ENCODE measurements at regions not wholly inside any gene's neighbourhood (a gene's known extent, or its start where the extent isn't known, plus 50 kb on each side); places are given as distances from the start of the nearest gene placed in this dataset.
"Not testable (repeated sequence)": the region's sequence is repeated elsewhere in the genome, so short reads cannot be mapped to it uniquely, and the experiment has no call there.

- DNase-seq (ENCODE audit: insufficient read length, low spot score): no peak
- FAIRE-seq: no peak
These were observed 888.8 kb downstream of the CDH18 start for GRCh38 chr5:19099195-19099594.

DNA sequence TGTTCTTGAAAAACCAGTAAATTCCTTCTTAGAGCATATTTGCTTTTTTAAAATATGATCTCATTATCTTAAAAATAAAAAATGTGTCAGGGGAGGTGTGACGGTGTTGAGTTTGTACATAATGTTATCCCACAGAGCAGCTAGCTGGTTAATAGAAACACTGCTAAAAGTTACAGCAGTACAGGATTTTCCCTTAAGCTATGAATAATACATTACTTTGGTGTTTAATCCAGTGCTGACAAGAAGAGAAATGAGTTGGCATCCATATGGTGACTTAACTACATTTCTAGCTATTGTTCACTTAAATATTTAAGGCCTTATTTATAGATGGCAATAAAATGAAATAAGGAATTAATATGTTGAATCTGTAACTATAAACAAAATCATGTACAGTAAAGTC is 883.1 kb downstream of the CDH18 start:
- DNase-seq (ENCODE audit: insufficient read length, low spot score): no peak
- no peak for FAIRE-seq

- FAIRE-seq: no peak
- no peak for DNase-seq (ENCODE audit: insufficient read length, low spot score)
These were observed 865.1 kb downstream of the CDH18 start for GRCh38 chr5:19122923-19123322.

GRCh38 chr5:19125956-19126713 is 861.9 kb downstream of the CDH18 start:
- no peak for DNase-seq (ENCODE audit: insufficient read length, low spot score)
- FAIRE-seq: no peak

DNA sequence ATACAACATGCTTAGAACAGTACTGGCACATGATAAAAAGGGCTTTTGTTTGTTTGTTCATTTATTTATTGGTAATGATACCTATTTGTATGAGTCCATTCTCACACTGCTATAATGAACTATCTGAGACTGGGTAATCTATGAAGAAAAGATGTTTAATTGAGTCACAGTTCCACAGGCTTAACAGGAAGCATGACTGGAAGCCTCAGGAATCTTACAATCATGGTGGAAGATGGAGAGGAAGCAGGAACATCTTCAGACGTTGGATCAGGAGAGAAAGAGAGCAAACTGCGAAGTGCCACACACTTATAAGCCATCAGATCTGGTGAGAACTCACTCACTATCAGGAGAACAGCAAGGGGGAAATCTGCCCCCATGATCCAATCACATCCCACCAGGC is 847.7 kb downstream of the CDH18 start:
- DNase-seq (ENCODE audit: insufficient read length, low spot score) (no peak), FAIRE-seq (no peak)

GRCh38 chr5:19141937-19142524 is 846.0 kb downstream of the CDH18 start:
- not testable (repeated sequence) for FAIRE-seq; DNase-seq (ENCODE audit: insufficient read length, low spot score)

GRCh38 chr5:19142713-19143414 is 845.1 kb downstream of the CDH18 start:
- not testable (repeated sequence) for FAIRE-seq; DNase-seq (ENCODE audit: insufficient read length, low spot score)

- no peak for FAIRE-seq
These were observed 844.1 kb downstream of the CDH18 start for GRCh38 chr5:19143935-19144334.

DNA sequence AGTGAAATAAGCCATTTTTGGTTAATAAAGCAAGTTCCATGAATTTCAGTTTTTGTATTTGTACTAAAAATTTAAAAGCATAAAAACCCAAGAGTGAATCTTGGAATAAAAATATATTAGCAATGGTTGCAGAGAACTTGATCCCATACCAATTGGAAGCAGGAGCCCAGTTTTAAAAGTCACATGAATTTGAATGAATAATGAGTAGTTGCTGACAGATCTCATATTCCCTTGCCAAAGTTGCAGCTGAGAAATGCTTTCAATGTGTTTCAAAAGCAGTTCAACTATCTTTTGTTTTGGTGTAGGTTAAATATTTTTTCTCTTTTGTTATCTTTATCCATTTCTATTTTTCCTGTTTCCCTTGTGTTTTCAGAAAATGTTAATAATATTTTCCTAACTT is 818.6 kb downstream of the CDH18 start:
- no peak for DNase-seq (ENCODE audit: insufficient read length, low spot score)
- FAIRE-seq: no peak

More at GRCh38 chr5:19143935-19144334, 844.1 kb downstream of the CDH18 start:
- DNase-seq (ENCODE audit: insufficient read length, low spot score): no peak

DNA sequence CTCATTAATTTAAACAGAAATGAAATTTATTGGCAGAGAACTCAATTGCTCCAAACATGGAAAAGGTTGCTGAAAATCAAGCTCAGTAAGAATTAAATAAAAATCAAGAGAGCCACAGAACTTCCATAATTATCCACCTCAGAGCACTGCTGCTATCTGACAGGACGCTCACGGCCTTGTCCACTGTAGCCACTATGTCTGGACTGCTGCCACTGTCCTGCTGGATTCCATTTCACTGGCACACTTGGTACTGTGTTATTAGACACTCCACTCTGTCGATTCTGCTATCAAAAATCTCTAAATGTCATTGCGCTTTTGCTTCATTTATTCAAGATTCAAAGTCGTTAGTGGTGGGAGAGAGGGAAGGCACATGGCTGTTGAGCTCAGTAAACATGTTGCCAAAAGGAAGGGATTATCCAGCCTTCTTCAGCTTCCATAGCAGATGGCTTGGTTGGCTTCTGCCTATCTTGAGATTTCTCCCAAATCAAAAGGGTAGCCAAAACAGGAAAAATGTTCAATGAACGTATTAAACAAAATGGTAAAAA is 815.0 kb downstream of the CDH18 start:
- DNase-seq (ENCODE audit: insufficient read length, low spot score): no peak
- FAIRE-seq: no peak

- FAIRE-seq: no peak
- no peak for DNase-seq (ENCODE audit: insufficient read length, low spot score)
These were observed 812.0 kb downstream of the CDH18 start for GRCh38 chr5:19175776-19176570.

DNA sequence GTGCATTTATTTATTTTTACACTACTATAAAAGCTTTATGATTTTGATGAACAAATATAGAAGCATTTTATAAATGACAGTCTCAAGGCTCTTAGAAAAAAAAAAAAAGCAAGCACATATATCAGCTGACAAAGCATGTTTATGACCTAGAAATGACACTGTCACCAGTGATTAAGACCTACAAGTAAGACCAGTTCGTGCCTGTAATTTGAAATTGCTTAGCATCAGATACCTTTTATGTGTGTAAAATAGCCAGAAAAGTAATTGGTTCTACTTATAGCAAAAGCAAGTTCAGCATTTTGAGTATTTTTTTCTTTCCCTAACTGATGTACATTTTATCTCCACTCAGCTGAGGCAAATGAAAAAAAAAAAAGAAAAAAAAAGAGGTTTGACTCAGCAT is 808.4 kb downstream of the CDH18 start:
- DNase-seq (ENCODE audit: insufficient read length, low spot score) (no peak), FAIRE-seq (no peak)

GRCh38 chr5:19189176-19189575 is 798.8 kb downstream of the CDH18 start:
- no peak for DNase-seq (ENCODE audit: insufficient read length, low spot score)
- no peak for FAIRE-seq

- no peak for FAIRE-seq
- DNase-seq (ENCODE audit: insufficient read length, low spot score): no peak
These were observed 794.4 kb downstream of the CDH18 start for GRCh38 chr5:19193631-19194030.

GRCh38 chr5:19196631-19197030 is 791.4 kb downstream of the CDH18 start:
- no peak for DNase-seq (ENCODE audit: insufficient read length, low spot score)
- FAIRE-seq: no peak

DNA sequence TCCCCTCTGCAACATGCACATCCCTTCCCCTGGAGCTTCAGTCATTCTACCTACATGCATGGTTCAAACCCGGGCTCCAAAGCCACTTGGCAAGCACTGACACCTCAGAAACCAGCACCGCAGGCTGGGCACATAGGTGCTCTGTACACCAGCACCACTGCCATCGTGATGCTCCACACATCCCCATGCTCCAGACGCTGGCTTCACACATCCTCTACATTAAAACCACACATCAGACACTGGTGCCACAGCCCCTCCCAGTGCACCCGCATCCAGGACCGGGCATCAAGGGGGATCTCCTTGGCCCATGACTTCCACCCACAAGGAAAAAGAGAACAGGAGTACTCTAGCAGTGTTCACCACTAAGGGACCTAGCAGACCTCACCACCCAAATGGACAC is 787.7 kb downstream of the CDH18 start:
- DNase-seq (ENCODE audit: insufficient read length, low spot score) (no peak), FAIRE-seq (peak; percentile 44)

DNA sequence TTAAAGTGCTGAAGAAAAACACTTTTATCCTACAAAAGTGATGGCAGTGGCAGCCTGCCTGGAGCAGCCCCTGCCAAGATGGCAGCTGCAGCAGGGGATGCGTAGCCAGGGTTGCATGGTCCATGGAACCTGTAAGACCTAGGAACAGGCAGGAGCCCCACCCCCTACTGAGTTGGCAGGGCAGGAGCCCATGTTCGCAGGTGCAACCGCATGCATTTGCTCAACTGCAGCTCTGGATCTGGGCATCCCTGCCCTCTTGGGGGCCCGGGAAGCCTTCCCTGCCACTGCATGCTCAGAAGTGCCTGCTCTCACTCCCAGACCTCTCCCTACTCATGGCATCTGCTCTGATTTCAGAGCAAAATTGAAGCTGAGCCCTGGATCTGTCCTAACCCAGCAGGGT is 779.6 kb downstream of the CDH18 start:
- DNase-seq (ENCODE audit: insufficient read length, low spot score): no peak
- FAIRE-seq: no peak

- no peak for DNase-seq (ENCODE audit: insufficient read length, low spot score)
- no peak for FAIRE-seq
These were observed 777.1 kb downstream of the CDH18 start for GRCh38 chr5:19210886-19211285.

DNA sequence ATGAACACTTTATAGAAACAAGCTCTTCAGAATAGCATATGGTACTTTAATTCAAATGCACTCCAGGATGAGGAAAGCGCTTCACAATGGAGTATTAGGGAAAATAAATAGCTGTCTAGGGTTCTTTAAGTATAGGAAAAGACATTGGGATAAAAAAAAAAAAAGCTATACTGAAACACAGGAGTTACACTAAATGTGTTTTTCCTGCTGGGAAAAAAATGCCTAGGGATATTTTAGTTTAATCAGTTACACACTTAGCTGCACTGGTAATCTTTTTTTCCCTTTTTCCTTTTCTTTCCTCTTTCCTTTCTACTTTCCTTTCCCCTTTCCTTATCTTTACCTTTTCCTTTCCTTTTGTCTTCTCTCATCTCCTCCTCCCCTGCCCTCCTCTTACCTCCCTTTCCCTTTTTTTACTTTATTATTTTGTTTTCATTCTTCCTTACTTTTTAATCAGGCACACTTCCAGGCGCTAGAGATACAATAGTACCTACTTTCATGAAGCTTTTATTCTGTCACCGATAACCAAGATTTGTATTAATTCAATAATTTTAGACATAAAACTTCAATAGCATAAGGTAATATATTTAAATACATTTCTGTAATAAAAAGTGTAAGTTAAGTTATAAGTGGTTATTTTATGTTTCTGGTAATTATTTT is 758.7 kb downstream of the CDH18 start:
- DNase-seq (ENCODE audit: insufficient read length, low spot score) (no peak), FAIRE-seq (no peak)

DNA sequence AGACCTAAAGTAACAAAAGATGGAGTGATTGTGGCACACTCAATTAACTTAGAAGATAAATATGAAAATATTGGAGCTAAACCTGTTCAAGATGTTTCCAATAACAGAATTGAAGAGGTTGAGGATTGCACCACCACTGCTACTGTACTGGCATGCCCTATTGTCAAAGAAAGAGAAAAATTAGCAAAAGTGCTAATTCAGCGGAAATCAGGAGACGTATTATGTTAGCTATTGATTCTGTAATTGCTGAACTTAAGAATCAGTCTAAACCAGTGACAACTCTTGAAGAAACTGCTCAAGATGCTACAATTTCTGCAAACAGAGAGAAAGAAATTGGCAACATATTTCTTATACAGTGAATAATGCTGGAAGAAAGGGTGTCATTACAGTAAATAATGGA is 754.4 kb downstream of the CDH18 start:
- FAIRE-seq (no peak), DNase-seq (ENCODE audit: insufficient read length, low spot score) (no peak)

Measured in HTR-8/SVneo (cell line).